ENCODE measurements at regions not wholly inside any gene's neighbourhood (a gene's known extent, or its start where the extent isn't known, plus 50 kb on each side); places are given as distances from the start of the nearest gene placed in this dataset.
"Not testable (repeated sequence)": the region's sequence is repeated elsewhere in the genome, so short reads cannot be mapped to it uniquely, and the experiment has no call there.

DNA sequence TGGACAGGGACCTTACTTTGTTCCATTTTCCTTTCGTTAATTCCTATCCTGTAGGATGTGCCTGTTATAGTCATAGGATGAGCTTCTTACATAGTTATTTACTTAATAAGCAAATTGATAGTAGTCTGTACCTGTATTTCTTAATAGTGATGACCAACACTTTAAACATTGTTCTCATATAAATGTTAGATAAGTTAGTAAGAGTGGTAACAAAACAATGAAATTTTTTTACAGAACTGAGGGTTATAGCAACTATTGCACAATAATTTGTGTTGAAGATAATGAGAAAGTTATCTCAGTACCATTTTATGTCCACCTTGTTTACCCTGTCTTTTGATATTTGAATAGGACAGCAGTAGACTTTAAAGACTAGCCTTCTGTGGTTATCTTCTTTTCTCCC, 162.9 kb upstream of the ELL2 start:
- no peak for DNase-seq

- DNase-seq, result no peak
These were observed 161.8 kb upstream of the ELL2 start for GRCh38 chr5:96123418-96123817.

DNA sequence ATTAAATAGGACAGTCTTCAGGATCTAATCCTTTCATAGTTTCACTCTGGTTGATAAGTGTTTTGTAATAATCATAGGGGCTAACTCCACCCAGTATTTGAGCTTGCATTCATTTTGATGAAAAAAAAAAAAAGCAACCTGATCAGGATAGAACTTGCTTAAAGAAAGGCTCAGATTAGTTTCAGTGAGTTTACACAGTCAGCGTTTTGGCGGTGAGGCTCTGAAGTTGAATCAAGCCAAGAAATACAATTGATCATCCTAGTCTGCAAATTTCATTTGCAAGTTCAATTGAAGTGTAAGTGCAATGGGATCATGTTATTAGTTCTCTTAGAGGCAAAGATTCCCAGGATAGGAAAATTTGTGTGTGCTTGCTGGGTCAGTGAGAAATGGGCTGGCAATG, 159.7 kb upstream of the ELL2 start:
- no peak for DNase-seq

DNA sequence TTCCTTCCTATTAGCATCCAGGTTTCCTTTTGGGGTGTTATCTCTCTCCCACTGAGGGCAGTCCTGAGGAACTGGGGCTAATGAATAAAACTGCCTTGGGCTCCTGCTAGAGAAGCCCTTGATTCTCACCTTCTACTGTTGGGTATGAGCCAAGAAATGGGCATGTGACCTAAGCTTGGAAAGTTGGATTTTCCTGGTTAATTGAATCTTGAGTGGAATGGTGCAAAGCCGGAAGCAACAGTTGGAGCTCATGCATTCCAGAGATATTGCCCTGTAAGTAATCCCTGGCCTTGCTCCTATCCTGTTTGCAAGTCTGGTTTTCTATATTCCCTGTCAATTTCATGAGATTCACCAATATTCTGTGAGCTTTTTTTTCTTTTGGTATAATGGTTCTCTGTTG, 158.5 kb upstream of the ELL2 start:
- DNase-seq, result no peak

DNA sequence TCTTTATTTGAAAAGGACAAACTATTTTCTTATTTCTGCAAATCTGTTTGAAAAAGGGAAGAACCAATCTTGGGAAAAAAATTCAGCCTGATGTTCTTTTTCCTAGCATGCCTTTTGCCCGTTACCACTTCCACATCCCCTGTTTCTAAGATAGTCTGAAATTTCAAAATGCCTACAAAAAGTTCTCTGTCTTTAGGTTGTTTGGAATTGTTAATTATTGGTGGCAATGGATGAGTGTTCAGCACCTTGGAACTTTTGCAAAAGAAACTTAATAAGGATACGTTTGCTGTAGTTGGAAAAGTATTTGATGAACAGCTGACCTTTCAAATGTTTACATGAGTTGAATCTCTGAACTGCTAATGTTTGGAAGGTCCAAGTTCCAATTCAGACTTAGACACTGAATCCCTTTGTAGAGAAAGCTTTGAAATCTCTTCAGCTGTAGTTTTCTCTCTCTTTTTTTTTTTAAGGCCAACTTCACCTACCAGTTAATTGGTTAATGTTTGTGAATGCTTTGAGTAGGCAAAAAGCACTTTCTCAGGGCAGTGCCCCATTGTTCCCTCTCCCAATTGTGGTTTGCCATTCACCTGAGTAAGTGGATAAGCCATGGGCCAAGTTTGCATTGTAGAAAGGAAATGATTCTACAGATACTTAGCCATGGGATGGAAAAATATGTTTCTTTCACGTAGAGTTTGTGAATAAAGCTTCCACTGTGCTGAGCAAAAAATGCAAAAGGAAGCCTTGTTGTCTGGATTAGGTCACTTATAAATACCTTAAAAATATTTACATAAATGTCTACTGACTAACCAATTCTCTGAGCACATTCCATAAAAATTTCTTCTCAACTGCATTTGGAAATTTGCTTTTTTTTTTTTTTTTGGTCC, 156.4 kb upstream of the ELL2 start:
- no peak for DNase-seq

DNA sequence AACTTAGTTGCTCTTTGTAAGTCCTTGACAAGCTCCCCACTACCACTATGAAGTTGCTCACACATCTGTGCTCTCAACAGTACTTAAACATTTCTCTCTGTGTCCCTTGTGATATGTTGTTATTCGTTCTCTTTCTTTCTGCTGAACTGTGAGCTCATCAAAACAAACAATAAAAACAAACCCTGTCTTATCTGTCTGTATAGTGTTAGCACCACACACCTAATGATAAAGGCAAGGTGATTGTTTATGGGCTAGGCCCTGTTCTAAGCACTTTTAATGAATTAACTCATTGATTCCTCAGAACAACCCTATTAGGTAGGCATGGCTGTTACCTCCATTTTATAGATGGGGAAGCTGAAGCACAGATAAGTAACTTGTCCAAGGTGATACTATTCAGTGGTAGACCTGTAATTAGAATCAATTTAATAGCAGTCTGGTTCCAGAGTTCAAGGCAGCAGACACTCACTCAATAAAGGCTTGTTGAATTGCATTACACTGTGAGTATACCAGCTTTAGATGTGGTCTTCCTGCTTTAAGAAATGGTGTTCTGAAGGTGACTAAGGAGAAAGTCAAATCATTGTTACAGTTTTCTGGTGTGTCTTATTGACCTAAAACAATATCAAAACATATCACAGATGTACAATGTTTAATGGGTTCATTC, 153.6 kb upstream of the ELL2 start:
- no peak for DNase-seq

DNA sequence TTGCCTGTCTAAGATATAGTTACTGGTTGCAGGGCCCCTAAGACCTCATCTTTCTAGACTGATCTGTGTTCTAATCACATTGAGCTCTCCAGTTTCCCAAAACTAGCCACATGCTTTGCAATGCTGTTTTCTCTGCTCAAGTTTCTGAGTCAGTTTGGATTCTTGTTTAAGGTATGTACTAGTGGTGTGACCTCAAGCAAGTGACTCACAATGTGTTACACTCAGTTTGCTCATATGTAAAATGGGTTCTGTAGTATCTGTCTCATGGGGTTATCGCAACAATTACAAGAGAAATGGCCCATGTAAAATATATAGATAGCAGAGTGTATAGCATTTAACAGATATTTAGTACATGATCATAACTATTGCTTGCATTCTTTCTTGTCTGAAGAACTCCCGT, 153.1 kb upstream of the ELL2 start:
- DNase-seq, result no peak

GRCh38 chr5:96113170-96113939, 151.7 kb upstream of the ELL2 start:
- DNase-seq, result no peak

GRCh38 chr5:96112703-96113102, 151.1 kb upstream of the ELL2 start:
- DNase-seq, result no peak

GRCh38 chr5:96112123-96112670, 150.5 kb upstream of the ELL2 start:
- DNase-seq, result no peak

DNA sequence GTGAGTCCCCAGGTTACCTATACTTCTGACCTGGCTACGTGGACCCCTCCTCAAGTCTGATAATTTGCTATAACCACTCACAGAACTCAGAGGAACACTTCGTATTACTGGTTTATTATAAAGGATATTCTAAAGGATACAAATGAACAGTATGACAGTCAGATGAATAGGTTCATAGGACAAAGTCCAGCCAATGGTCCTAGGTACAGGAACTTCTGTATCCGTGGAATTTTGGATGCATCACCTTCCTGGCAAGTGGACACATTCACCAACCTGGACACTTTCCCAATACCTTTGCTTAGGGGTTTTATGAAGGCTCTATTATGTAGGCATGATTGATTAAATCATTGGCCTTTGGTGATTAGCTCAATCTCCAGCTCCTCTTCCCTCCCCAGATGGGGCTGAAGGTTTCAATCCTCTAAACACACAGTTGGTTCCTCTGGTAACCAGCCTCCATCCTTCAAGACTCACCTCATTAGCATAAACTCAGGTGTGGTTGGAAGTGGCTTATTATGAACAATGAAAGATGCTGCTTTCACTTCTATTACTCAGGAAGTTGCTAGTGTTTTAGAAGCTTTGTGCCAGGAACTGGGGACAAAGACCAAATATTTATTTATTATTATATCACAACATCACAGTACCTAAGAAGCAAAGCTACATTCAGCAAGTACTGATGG, 149.6 kb upstream of the ELL2 start:
- no peak for DNase-seq

GRCh38 chr5:96110300-96110699, 148.6 kb upstream of the ELL2 start:
- DNase-seq, result no peak

DNA sequence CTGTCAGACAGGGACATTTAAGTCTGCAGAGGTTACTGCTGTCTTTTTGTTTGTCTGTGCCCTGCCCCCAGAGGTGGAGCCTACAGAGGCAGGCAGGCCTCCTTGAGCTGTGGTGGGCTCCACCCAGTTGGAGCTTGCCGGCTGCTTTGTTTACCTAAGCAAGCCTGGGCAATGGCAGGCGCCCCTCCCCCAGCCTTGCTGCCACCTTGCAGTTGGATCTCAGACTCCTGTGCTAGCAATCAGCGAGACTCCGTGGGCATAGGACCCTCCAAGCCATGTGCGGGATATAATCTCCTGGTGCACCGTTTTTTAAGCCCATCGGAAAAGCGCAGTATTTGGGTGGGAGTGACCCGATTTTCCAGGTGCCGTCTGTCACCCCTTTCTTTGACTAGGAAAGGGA, 147.0 kb upstream of the ELL2 start:
- not testable (repeated sequence) for DNase-seq

DNA sequence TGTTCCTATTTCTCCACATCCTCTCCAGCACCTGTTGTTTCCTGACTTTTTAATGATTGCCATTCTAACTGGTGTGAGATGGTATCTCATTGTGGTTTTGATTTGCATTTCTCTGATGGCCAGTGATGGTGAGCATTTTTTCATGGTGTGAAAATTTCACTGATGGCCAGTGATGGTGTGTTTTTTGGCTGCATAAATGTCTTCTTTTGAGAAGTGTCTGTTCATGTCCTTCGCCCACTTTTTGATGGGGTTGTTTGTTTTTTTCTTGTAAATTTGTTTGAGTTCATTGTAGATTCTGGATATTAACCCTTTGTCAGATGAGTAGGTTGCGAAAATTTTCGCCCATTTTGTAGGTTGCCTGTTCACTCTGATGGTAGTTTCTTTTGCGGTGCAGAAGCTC, 142.2 kb upstream of the ELL2 start:
- not testable (repeated sequence) for DNase-seq

GRCh38 chr5:96101358-96102089, 139.9 kb upstream of the ELL2 start:
- no peak for DNase-seq

DNA sequence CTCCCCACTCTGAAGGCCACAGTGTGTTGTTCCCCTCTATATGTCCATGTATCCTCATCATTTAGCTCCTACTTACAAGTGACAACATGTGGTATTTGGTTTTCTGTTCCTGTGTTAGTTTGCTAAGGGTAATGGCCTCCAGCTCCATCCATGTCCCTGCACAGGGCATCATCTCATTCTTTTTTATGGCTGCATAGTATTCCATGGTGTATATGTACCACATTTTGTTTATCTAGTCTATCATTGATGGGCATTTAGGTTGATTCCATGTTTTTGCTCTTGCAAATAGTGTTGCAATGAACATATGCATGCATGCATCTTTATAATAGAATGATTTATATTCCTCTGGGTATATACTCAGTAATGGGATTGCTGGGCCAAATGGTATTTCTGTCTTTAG, 135.8 kb upstream of the ELL2 start:
- not testable (repeated sequence) for DNase-seq

GRCh38 chr5:96096724-96097123, 135.1 kb upstream of the ELL2 start:
- no peak for DNase-seq

- DNase-seq, result no peak
These were observed 133.3 kb upstream of the ELL2 start for GRCh38 chr5:96094904-96095303.

- DNase-seq, result no peak
These were observed 132.3 kb upstream of the ELL2 start for GRCh38 chr5:96093890-96094381.

DNA sequence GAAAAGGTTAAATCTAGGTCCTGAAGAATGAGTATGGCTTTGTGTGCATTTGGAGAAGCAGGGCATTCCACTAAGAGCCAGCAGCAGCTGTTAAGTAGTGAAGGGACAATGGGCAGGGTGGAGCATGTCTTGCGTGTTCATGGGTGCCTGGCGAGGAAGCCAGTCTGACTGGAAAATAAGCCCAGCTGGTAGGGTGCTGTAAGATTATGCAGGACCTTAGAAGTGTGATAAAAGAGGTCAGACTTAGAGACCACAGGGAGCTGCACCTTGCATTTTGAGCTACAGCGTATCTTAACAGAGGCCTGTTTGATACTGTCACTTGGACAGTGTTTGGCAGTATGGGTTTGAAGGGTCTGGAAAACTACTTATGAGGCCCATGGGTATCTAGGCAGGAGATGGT, 131.7 kb upstream of the ELL2 start:
- no peak for DNase-seq

- no peak for DNase-seq
These were observed 130.2 kb upstream of the ELL2 start for GRCh38 chr5:96091874-96092273.

DNA sequence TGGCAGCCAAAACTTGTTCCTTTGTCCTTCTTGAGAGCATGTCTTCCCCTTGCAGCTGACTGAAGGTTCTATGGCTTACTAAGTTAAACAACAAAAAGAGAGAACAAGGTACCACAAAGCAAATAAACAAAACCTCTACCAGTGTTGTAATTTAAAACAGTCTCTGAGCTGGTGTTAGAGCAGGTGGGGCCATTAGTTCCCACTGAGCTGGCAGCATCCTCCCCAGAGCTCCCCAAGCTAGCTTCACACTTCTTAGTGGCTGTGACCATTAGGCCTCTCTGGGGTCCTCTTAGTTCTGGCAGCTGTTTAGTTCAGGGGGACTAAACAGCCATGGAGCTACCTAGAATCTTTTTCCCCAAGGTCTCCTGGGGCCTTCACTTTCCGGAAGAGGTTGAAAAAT, 128.6 kb upstream of the ELL2 start:
- no peak for DNase-seq
